AG09319 (cell line): ENCODE measurements at regions not wholly inside any gene's neighbourhood (a gene's known extent, or its start where the extent isn't known, plus 50 kb on each side); places are given as distances from the start of the nearest gene placed in this dataset.
"Not testable (repeated sequence)": the region's sequence is repeated elsewhere in the genome, so short reads cannot be mapped to it uniquely, and the experiment has no call there.

Experiments
- DNase-seq: peaks from one replicate; pipeline ENCODE4 v3.0.0-alpha.2; 2010; ENCODE audit warnings: low read depth; ENCODE audit errors: extremely low read depth
- CTCF ChIP-seq: IDR thresholded peaks from 2 replicates; pipeline ENCODE4 v1.5.1; 2011; ENCODE audit warnings: low read depth, mild to moderate bottlenecking, inconsistent platforms, low read length, moderate library complexity

DNA sequence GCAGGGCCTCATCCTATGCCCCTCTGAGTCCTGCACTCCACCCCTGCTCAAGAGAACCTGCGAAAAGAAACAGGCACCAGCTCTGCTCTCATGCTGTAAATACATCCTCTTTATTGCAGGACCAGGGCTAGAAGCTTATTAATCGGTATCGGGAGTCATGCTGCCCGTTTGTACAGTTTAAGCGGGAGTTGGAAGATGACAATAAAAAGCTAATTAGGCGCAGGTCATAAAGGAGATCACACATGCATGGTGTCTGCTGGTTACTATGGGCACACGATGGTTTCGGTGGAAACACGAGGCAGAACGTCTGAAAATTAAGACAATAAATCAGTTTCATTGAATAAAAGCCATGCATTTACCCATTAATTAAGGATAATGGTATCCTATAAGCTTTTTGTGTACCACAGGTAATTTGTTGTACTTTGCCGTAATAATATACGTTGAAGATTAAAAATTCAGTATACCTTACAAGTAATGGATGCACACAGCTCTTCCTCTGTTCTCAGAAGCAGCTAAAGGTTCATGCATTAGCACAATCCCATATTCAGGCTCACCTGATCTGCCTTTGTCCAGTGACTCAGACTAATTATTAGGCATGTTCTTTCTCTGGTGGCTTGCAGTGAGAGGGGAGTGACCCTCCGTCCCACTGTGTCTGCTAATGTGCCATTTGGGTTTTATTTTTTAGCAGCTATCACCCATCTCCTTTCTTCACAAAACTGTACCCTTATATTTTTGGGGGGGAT is 406.0 kb downstream of the TSHZ3 start:
- no peak for DNase-seq

DNA sequence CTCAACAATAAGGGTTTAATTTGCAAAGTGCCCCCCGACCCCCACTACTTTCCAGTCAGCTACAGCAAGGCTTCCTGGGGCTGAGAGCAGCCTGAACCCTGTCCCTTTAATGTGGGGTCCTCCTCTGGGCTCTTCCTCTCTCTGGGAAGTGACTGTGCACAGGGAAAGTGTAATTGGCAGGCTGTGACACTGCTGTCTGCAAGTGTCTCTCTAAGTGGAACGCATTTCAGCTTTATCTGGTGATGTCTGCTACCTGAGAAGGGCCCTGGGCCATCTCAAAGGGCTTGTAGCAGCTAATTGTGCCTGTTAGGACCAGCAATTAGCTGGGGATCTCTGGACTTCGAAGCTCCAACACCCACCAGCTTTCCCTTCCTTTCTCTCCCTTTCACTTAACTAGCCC is 406.6 kb downstream of the TSHZ3 start:
- TF ChIP-seq CTCF = no peak
- DNase-seq = no peak

More for the DNA sequence above, 406.0 kb downstream of the TSHZ3 start:
- no peak for TF ChIP-seq CTCF

DNA sequence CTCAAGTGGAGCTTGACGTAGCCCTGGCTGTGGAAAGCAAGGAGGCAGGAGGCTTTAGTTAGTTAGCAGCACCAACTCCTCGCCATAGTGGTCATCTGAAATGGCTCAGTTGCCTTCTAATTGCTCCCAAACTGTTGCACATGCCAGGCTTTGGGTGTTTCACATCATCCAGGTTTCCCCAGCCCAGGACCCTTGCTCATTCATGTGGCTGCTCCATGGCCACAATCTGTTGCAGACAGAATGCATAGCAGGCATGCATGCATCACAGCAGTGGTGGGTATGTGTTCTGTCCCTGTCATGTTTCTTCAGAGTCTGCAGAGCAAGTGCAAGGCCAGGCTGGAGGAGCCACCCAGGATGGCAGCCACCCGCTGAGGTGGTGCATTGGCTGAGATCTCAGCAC is 407.6 kb downstream of the TSHZ3 start:
- no peak for TF ChIP-seq CTCF
- DNase-seq = no peak

- DNase-seq = no peak
- TF ChIP-seq CTCF = no peak
These were observed 413.0 kb downstream of the TSHZ3 start for GRCh38 chr19:30936276-30936675.

GRCh38 chr19:30935146-30935545 is 414.1 kb downstream of the TSHZ3 start:
- no peak for TF ChIP-seq CTCF
- DNase-seq = no peak

GRCh38 chr19:30933454-30933853 is 415.8 kb downstream of the TSHZ3 start:
- DNase-seq = not testable (repeated sequence)

DNA sequence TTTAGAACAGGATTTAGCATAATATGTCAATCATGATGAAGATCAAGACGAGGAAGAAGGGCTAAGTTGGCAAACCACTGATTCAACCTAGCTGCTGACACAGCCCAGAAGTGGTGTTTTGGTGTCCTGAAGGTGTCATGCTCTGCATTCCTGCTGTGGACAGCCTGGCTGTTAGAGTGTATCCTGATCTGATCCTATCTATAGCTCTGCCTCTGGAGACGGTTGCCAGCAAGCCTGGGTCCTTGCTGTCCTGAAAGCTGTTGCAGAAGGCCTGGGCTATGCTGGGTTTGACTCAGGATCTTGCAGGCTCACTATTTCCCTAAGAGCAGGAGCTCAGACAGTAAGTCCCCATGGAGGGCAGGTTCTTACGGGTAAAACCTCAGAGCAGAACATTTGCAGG is 416.4 kb downstream of the TSHZ3 start:
- no peak for DNase-seq
- TF ChIP-seq CTCF = no peak

DNA sequence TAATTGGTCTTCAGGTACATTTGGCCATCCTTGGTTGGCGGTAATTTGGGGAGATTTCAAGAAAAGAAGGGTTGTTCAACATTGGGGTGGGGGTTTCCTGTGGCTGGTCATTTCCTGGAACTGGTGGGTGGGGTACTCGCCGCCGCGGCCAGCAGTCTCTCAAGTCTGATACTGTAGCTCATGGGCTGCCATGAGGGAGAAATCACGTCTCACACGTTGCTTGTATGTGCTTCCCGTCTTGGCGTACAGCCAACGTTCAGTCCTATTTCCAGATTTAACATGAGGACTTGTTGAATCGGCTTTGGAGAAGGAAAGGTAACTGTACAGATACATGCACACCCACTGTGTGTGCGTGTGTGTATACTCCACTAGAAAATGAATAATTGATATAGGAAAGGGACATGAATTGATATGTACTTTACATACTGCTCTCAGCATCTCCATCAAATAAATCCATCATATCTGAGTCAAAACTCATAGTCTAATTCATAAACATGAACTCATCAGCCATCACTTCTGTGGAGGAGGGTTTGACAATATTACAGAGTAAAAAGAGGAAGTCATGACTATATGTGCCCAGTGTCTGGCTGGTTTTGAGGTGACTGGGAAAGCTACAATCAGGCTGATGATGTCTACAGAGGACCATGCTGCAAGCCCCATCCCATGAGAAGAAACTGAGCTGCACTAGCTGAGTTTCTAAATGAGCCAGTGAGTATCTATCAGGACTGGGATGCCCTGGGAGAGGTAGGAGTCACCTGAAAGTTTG is 418.1 kb downstream of the TSHZ3 start:
- DNase-seq = no peak
- TF ChIP-seq CTCF = no peak
